DMS53 (cell line): ENCODE measurements at regions not wholly inside any gene's neighbourhood (a gene's known extent, or its start where the extent isn't known, plus 50 kb on each side); places are given as distances from the start of the nearest gene placed in this dataset.
"Not testable (repeated sequence)": the region's sequence is repeated elsewhere in the genome, so short reads cannot be mapped to it uniquely, and the experiment has no call there.

Experiments used
- DNase-seq: peaks from one replicate; lab custom pipeline; 2025; lab: John Stamatoyannopoulos, UW

- DNase-seq: no peak
These were observed 489.0 kb downstream of the USP25 start for GRCh38 chr21:16218682-16219343.

GRCh38 chr21:16224756-16225155 is 495.0 kb downstream of the USP25 start:
- not testable (repeated sequence) for DNase-seq

DNA sequence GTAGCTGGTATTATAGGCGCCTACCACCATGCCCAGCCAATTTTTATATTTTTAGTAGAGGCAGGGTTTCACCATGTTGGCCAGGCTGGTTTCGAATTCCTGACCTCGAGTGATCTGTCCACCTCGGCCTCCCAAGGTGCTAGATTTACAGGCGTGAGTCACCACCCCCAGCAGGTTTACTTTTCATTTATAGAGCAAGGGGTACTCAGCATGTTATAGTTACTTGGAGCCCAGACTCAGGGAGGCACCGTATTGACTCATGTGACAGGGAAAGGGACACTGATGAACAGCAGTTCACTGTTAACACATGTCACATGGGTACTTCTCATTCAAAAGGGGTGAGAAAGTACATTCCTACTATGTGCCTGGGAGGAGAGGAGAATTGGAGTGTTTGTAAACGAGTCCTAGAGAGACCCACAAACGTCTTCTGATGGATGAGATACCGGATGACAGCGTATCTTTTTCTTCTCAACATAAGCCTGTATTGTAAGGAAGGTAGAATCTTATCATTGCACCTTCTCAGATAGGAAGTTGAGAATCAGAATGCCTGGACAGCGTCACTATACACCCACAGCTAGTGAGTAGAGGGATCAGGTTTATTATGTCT is 510.0 kb downstream of the USP25 start:
- no peak for DNase-seq

GRCh38 chr21:16241016-16241415 is 511.2 kb downstream of the USP25 start:
- DNase-seq: no peak

DNA sequence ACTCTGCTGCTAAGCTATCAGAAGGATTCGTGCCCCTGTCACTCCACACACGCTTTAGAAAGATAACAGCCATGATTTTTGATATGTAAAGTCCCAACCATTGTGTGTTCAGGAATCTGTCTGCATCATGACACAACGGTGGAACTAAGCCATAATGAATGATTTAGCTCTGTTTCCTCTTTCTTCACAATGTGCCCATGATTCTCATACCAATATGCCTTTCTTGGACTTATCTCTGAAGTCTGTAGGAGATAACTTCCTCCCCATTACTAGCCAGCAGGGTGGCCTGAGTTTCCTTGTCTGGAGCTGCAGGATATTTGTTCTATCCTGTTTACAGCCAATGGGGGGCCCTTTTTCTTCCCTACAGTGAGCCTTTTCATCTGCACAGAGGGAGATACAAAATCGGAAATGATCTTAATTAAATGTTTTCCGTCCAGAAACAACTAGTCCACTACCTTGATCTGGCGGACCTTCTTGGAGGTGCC is 511.7 kb downstream of the USP25 start:
- no peak for DNase-seq

DNA sequence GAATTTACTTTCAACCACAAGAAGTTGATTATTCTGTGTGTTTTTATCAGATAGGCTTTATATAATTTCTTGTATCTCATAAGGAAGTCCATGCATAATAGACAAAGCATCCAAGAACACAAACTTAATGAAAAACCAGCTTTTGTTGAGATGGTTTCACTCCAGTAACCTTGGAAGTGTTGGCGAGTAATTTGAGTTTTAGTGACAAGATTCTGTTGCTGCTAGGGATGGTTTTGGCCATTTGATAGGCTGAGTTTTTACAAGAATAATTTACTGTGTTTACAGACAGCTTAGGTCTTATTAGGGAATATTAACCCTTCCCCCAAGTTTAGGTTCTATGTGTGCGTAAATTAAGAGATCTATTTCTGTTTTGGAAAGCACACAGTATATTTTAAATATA is 513.6 kb downstream of the USP25 start:
- no peak for DNase-seq

GRCh38 chr21:16248705-16249104 is 518.9 kb downstream of the USP25 start:
- no peak for DNase-seq

GRCh38 chr21:16250273-16250672 is 520.5 kb downstream of the USP25 start:
- no peak for DNase-seq

- no peak for DNase-seq
These were observed 529.2 kb downstream of the USP25 start for GRCh38 chr21:16258844-16259611.

DNA sequence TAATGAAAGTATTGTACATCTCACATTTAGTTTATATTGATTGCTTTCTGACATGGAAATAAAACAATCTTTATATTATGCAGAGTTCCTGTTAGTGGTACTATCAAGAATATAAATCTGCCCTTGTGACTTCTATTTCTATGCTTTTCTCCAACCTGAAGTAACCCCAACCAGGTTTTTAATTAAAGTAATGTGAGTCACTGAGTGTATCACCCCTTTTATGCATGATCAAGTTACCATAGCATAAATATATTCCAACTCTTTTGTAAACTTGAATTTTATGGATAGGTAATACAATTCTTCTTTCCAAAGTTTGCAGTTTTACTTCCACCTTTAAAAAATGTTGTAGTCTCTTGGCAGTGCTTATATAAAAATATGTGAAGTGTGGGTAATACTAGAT is 532.3 kb downstream of the USP25 start:
- DNase-seq: no peak

- no peak for DNase-seq
These were observed 534.5 kb downstream of the USP25 start for GRCh38 chr21:16264319-16264718.

DNA sequence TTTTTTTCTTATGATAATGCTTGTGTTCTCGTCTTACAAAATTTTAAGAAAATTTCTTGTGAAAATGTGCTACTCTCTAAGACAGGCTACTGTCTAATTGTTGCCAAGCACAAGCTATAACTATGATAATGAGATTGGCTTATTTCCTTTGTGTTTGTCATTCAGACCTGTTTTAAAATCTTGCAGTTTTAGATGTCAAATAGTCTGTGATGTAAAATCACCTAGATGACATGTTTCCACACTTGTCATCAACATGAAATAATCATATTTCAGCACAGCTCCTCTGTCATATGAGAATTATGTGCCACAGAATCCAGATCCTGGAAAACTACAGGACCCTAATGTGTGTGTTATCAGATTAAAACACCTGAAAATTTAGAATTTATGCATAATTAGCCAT is 539.7 kb downstream of the USP25 start:
- DNase-seq: no peak

DNA sequence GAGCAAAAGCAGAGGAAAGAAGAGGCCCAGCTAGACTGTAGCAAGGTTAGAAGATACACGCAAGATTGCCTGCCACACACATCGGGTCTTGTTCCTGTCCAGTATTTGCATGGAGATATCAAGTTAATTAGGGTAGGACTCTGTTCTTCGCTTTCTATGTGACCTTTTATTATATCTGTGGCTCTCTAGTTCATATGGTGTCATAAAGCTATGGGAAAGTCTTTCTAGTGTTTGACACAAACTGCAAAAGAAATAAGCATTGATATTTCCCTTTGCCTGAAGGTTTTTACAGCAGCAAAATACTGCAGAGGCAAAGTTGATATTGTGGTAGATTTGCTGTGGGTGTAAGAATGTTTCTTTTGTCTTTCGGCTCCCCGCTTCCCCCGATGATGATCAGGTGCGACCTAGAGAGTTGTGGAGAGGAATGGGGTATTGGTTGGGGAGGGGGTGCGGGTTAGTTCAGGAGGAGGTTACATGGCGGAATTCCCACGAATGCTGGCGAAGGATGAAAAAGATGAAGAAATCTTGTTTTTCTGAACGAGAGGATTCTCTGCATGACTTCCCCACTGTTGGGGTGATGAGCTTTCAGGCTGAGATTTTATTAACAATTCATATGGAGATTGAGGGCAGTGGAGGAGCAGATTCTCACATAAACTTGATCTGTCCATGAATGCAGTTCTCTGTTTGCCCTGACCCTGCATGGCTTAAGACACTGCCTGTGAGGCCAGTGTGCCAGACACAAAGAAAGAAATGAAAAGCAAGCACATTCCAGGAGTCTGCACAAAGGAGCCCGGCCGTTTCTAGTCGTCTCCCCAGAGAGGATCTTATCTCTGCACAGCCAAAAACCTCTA is 550.2 kb downstream of the USP25 start:
- no peak for DNase-seq

DNA sequence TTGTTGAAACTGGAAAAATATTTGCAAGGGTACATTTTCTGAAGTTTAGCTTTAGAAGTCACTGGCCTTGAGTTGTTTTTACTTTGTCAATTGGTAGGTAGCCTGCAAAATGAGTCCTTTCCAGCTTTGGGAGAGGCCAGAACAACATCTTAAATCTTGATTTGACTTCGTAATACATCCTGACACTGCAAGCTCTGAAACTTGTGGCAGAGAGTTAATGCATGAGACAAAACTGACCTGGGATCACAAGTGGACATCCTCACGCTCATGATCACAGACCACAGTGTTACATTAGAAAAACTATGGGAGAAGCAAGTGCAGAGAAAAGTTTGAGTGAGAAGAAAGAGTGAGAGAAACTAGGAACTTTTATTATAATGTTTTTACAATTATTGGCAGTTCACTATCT is 550.9 kb downstream of the USP25 start:
- no peak for DNase-seq

- DNase-seq: no peak
These were observed 553.7 kb downstream of the USP25 start for GRCh38 chr21:16283516-16283915.

DNA sequence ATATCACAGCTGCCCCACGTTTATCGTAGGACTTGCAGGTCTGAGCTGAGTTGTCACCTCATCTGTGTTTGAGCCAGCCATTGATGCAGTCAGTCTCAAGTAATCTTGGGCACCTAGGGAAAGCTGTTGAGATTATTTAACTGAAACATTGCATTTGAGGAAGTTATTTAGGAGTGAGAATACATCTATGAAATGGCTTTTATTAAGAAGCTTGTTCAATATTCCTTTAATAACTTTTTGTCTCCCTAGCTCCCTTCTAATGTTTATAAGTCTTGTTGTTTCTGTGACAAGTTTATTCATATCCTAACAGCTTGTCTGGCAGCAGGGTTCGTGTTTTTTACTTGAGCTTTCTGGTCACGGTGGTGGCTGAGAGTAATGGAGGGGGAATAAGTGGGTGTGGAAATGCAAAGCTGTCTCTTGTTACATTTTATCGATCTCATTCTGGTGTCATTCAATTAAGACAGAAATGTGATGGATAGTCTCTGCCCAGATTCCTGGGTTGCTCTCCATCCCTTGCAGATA is 555.9 kb downstream of the USP25 start:
- no peak for DNase-seq

GRCh38 chr21:16287046-16287445 is 557.3 kb downstream of the USP25 start:
- no peak for DNase-seq

DNA sequence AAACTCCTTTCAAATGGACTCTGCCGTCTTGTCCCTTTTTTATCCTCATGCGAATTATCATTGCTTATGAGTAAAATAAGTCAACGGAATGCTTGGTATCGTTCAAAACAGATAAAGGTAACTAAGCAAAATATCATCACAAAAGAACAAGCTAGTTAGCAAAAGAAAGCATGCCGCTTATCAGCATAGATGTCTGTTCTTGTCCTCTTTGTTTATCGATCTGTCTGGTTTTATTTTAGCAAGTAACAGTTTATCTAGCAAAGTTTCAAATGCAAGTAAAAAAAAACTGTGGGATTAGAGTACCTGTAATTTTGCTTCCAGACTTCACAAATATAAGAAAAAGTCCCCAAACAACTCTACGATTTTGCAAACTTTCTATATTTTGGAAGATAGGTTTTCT is 561.5 kb downstream of the USP25 start:
- DNase-seq: no peak

DNA sequence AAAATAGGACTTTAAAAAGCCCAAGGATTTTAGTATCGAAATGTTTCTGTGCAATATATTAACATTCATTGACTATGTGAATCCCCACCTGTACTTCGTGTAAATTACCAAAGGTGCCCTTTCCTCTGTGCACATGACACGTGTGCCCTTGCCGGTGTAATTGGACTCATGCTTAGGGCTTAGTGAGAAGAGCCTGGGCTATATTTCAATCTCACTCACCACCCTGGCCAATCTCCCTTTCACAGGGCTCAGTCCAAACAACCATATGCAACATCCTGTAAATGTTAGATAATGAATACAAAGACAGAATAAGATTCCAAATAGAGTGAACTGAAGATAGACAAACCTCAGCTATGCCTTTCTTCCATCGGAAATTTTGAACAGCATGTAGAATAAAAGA is 564.3 kb downstream of the USP25 start:
- DNase-seq: no peak

GRCh38 chr21:16302851-16303282 is 573.1 kb downstream of the USP25 start:
- DNase-seq: peak; percentile 40

DNA sequence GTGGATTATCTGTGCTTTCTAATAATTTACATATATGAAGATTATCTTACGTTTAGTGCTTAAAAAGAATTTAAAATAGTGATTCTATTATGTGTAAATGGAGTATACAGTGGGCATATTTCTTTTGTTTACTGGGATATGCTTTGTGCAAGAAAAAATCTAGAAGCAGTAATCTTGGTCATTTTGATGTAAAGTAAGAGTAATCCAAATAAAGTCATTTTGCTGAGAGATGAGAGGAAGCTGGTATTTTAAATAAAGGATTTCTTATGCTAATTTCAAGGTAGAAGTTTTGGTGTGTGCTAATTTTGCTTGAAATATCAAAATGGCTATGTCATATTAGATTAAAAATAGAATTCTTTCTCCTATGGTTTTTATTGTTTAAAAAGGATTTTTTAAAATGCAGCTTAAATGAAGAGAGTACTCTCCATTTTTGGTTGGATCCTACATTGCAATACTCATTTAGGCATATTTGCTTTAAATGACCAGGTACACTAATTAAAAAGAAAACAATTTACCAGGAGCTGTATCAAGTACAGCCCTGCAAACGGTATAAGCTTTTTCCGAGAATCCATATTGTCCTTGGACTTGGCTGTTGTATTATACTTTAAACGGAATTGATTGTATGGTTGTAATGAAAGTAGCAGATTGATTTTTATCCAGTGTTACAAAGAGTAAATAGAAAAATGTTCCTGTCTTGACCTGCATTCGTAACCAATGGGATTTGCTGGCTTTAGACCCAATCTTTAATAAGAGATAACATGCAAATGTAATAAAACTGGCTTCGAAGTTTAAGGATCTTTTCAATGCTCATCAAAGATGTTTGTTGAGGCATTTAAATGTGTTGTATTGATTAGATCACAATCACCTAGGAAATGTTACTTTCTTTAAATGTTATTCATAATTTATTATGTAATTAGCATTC is 574.7 kb downstream of the USP25 start:
- DNase-seq: no peak
